ACC112 (cell line): ENCODE measurements at regions not wholly inside any gene's neighbourhood (a gene's known extent, or its start where the extent isn't known, plus 50 kb on each side); places are given as distances from the start of the nearest gene placed in this dataset.

Experiments used
- H2AFZ ChIP-seq: fragments of 200-600 bp; sonication (generic); one replicate; pipeline ENCODE4 v1.6.0; 2017; ENCODE audit warnings: antibody characterized with exemption, low read length; ENCODE audit not compliant: unreplicated experiment
- H3K27ac ChIP-seq: fragments of 200-600 bp; sonication (generic); 2 replicates; pipeline ENCODE4 v1.5.1; 2014; ENCODE audit warnings: low read depth, mild to moderate bottlenecking, antibody characterized with exemption, low read length, moderate library complexity
- H3K27me3 ChIP-seq: fragments of 200-600 bp; sonication (generic); 2 replicates; pipeline ENCODE4 v1.6.1; 2014; ENCODE audit warnings: mild to moderate bottlenecking, antibody characterized with exemption, low read length, moderate library complexity, mixed read lengths; ENCODE audit not compliant: insufficient read depth
- H3K36me3 ChIP-seq: fragments of 200-600 bp; sonication (generic); 2 replicates; pipeline ENCODE4 v1.6.1; 2016; ENCODE audit warnings: mild to moderate bottlenecking, antibody characterized with exemption, low read length, moderate library complexity, mixed read lengths; ENCODE audit not compliant: insufficient read depth
- H3K4me1 ChIP-seq: fragments of 200-600 bp; sonication (generic); one replicate; pipeline ENCODE4 v1.6.1; 2016; ENCODE audit warnings: low read length, mixed read lengths; ENCODE audit not compliant: insufficient read depth, unreplicated experiment, control insufficient read depth
- H3K4me3 ChIP-seq: fragments of 200-600 bp; sonication (generic); 2 replicates; pipeline ENCODE4 v1.5.1; 2014; ENCODE audit warnings: mild to moderate bottlenecking, low read depth, low read length
- H3K79me2 ChIP-seq: fragments of 200-600 bp; sonication (generic); one replicate; pipeline ENCODE4 v1.6.0; 2016; ENCODE audit warnings: low read length; ENCODE audit not compliant: control insufficient read depth, unreplicated experiment, insufficient read depth

DNA sequence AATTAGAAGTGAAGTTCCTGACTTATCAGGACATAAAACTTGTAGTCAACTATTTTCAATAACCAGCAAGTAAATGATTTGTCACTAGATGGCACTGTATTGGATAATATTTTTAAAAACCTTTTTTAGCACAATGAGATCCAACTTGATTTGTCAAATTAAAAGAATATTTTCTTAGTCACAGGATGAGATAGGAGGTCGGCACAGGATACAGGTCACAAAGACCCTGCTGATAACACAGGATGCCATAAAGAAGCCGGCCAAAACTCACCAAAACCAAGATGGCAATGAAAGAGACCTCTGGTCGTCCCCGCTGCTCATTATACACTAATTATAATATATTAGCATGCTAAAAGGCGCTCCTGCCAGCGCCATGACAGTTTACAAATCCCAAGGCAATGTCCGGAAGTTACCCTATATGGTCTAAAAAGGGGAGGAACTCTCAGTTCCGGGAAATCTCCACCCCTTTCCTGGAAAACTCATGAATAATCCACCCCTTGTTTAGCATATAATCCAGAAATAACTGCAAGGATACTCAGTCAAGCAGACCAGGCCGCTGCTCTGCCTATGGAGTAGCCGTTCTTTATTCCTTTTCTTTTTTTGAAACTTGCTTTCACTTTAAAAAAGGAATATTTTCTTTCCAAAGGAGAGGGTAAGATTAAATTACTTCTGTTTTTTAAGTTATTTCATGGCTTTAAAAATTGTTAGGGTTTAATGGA lies 255.7 kb upstream of the MKLN1 start:
- Histone ChIP-seq H3K27me3 (no peaks in the 10 kb centered on the region), H3K79me2 (peaks cover 56% of the 10 kb centered on the region), H3K4me1 (peaks cover 45% of the 10 kb centered on the region), H3K36me3 (peaks cover 27% of the 10 kb centered on the region), H3K4me3 (peak overlapping the region; percentile 60), H2AFZ (peak overlapping the region; percentile 44), H3K27ac (peak overlapping the region; percentile 89)

DNA sequence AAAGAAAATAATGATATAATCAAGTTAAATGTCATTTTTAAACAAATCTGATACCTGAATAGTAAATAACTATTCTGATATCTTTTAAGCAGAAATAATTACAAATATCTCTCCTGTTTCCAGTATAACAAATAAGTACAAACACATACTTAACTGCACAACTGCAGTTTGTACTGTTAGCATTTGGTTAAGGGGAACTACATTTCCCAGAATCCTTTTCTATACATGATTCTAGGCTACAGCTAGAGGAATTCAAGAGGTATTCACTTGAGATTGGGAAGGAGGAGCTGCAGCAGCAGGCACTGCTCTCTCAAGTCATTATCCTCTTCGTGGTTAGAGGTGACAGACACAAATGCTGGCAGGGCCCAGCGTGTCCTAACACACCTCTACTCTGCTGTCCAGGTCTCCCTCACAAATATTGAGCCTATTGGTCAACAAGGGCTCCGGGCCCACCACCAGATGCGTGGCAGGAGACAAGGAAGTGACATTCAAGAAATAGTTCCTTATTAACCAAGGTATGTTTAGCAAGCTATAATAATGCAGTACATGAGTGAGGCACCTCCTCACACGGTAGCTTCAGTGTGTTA lies 255.1 kb upstream of the MKLN1 start:
- Histone ChIP-seq H3K79me2 (peaks cover 50% of the 10 kb centered on the region), H3K27ac (peak overlapping the region; percentile 89), H3K4me3 (peak overlapping the region; percentile 60), H3K36me3 (peaks cover 24% of the 10 kb centered on the region), H3K27me3 (no peaks in the 10 kb centered on the region), H2AFZ (no peak overlapping the region), H3K4me1 (peaks cover 45% of the 10 kb centered on the region)

DNA sequence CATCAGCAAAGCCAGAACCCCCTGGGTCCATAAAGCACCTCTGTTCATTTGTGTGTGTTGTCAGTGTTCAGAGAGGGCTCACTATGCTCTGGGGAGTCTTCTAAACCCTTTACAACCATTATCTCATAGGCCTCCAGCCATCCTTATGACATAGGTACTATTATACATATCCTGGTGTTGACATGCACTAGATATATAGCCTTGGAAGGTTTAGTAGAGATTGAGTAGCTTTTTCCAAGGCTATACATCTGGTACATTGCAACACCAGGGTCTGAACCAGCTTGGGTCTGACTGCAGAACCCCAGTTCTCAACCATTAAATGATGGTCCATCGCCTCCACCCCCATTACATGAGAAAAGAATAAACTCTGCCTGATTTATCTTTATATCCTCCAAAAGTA lies 253.6 kb upstream of the MKLN1 start:
- Histone ChIP-seq H3K79me2 (peaks cover 49% of the 10 kb centered on the region), H3K4me1 (peaks cover 38% of the 10 kb centered on the region), H3K36me3 (peaks cover 25% of the 10 kb centered on the region), H3K27ac (no peak overlapping the region), H3K4me3 (no peak overlapping the region), H2AFZ (no peak overlapping the region), H3K27me3 (no peaks in the 10 kb centered on the region)

DNA sequence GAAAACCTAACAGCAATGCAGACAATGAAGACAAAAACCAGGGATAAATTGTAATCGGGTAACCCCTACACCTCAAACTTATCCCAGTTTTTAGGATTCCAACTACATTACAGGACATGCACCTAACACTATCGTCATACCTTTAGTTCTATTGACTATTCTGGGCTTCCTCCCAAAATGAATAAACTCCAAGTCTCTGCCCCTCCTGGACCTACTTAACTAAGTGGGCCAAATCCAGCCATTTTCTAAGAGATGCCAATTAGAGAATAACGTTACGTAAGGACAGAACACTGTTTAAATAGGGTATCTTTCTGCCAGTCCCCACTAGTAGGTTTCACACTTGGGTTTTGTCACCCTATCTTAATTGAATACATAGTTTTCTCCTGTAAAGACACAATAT lies 253.1 kb upstream of the MKLN1 start:
- Histone ChIP-seq H3K36me3 (peaks cover 25% of the 10 kb centered on the region), H2AFZ (no peak overlapping the region), H3K27ac (no peak overlapping the region), H3K4me1 (peaks cover 38% of the 10 kb centered on the region), H3K27me3 (no peaks in the 10 kb centered on the region), H3K79me2 (peaks cover 55% of the 10 kb centered on the region), H3K4me3 (no peak overlapping the region)

DNA sequence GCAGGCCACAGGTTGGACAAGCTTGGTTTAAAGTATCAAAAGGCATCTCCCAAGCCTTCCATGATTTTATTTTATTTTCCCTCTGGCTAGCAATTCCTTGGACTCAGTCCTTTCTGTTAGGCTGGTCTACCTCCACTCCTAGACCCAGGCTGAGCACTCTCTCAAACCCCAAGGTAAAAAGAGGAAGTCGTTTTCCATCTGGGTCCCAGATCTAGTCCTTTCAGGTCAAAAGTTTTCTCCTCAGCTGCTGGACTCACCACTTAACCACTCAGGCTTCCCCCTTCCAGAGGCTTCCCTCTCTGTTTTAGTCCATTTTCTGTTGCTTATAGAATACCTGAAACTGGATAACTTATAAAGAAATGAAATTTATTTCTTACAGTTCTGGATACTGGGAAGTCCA lies 252.3 kb upstream of the MKLN1 start:
- Histone ChIP-seq H3K27me3 (no peaks in the 10 kb centered on the region), H3K79me2 (peaks cover 59% of the 10 kb centered on the region), H2AFZ (no peak overlapping the region), H3K36me3 (peaks cover 30% of the 10 kb centered on the region), H3K4me3 (0 out of 2 replicates have a peak overlapping the region, but pooled peaks have one; percentile 23), H3K27ac (peak overlapping the region; percentile 81), H3K4me1 (peaks cover 38% of the 10 kb centered on the region)

DNA sequence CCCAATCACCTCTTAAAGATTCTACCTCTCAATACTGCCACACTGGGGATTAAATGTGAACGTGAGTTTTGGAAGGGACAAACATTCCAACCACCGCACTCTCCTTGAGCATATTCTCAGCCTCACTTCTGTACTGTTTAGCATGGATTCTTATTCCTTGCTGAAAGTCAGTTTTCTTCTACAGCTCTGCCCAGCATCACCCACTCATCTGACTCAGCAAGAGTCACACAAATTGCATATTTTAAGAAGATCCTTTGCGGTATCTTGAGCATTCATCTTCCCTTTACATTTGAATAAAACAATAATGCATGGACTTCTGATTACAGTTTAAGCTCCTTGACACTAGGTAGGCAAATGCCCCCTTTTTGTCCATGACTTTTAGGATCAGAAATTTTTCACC lies 251.6 kb upstream of the MKLN1 start:
- Histone ChIP-seq H3K4me3 (peak overlapping the region; percentile 23), H3K79me2 (peaks cover 63% of the 10 kb centered on the region), H3K27ac (peak overlapping the region; percentile 81), H3K4me1 (peaks cover 38% of the 10 kb centered on the region), H3K27me3 (no peaks in the 10 kb centered on the region), H3K36me3 (peaks cover 34% of the 10 kb centered on the region), H2AFZ (no peak overlapping the region)

DNA sequence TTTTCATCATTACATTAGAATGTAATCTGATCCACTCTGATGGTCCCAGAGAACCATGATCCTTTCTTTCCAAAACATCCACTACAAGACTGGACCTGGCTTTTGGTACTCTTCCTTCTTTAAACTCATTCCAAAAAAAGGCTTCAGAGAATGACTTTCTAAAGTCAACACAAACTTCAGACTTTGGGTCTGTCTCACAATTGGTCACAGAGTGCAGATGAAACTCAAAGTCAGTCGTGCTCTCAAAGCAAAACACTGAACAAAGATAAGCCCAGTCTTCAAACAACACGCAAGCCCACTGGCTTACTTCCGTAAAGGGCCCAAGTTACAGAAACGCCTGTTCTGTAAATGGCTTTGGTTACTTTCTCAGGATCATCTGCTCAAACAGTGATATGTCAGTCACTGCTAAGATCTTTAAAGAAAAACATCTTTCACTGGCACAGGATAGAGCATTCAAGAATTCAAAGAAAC lies 250.9 kb upstream of the MKLN1 start:
- Histone ChIP-seq H3K79me2 (peaks cover 59% of the 10 kb centered on the region), H3K27ac (peak overlapping the region; percentile 81), H3K27me3 (no peaks in the 10 kb centered on the region)

DNA sequence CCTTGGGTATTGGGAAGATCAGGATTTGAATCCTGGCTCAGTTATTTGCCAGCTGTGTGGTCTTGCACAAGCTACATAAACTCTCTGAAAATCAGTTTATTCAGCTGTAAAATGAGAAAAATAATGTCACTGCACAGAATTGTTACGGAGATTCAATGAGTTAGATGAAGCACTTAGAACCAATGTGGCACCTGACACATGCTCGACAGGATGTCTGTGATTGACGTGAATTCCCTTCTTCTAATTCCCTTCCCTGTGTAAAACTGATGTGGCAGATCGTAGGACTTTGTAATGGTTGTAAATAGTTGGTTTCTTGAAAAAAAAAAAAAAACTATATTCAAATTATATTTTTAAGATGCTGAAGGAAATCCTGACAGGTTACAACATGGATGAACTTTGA lies 249.9 kb upstream of the MKLN1 start:
- Histone ChIP-seq H2AFZ (no peak overlapping the region), H3K27ac (peak overlapping the region; percentile 81), H3K27me3 (no peaks in the 10 kb centered on the region), H3K4me1 (peaks cover 31% of the 10 kb centered on the region), H3K79me2 (peaks cover 67% of the 10 kb centered on the region), H3K36me3 (peaks cover 38% of the 10 kb centered on the region), H3K4me3 (no peak overlapping the region)

More for the DNA sequence above, 250.9 kb upstream of the MKLN1 start:
- H2AFZ ChIP-seq = no peak overlapping the region
- H3K36me3 ChIP-seq = peaks cover 34% of the 10 kb centered on the region
- peak overlapping the region; percentile 23 for H3K4me3 ChIP-seq
- peaks cover 34% of the 10 kb centered on the region for H3K4me1 ChIP-seq

DNA sequence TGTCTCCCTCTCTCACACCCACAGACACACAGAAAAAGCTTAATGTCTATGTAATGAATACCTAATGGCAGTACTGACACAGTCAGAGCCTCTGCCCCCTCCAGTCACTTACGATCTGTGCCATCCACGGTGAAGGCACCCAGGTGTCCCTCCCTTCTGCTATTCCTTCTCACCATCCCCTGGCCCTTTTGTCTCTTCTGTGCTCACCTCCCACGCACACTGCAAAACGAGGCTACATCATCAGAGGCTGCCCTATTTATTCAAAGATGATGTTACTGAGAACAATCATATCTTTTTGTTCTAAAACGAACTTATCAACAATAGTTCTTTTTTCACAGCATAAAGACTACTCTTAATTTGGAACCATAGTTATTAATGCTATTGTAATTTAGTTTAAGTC lies 246.9 kb upstream of the MKLN1 start:
- no peaks in the 10 kb centered on the region for H3K27me3 ChIP-seq
- H3K27ac ChIP-seq = no peak overlapping the region
- peaks cover 65% of the 10 kb centered on the region for H3K79me2 ChIP-seq
- peaks cover 20% of the 10 kb centered on the region for H3K4me1 ChIP-seq
- peaks cover 25% of the 10 kb centered on the region for H3K36me3 ChIP-seq
- no peak overlapping the region for H2AFZ ChIP-seq
- H3K4me3 ChIP-seq = no peak overlapping the region

DNA sequence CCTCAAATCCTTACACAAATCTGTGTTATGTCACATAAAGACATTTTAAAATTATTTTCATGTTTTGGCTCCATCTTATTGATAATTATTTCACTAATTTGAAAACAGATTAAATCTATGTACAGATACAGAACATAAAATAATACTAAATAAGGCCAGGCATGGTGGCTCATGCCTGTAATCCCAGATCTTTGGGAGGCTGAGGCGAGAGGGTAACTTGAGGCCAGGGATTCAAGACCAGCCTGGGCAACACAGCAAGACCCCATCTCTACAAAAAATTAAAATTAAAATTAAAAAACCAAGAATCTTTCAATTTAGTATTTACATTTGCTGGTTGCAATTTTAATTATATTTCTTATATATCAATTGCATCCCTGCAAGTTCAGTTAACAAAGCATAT lies 246.4 kb upstream of the MKLN1 start:
- Histone ChIP-seq H3K79me2 (peaks cover 63% of the 10 kb centered on the region), H3K4me3 (no peak overlapping the region), H3K36me3 (peaks cover 26% of the 10 kb centered on the region), H3K27me3 (no peaks in the 10 kb centered on the region), H3K4me1 (peaks cover 14% of the 10 kb centered on the region), H2AFZ (no peak overlapping the region), H3K27ac (no peak overlapping the region)

DNA sequence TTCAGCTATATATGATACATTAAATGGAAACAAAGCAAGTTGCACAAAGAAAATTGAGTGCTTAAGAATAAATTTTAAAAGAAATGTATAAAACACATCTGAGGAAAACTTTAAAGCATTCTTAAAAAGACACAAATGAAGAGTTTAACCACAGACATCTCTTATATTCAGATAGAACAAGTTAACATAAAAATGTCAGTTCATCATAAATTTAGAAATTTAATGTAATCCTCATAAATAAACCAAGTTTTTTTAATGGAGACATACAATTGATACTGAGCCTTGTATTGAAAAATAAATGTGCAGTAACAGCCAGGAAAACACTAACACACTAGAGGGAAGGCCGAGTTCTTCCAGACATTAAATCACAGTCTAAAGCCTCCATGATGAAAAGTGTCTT lies 243.9 kb upstream of the MKLN1 start:
- H3K79me2 ChIP-seq = peaks cover 74% of the 10 kb centered on the region
- H3K27me3 ChIP-seq = no peaks in the 10 kb centered on the region
- H3K36me3 ChIP-seq = peaks cover 33% of the 10 kb centered on the region
- H2AFZ ChIP-seq = no peak overlapping the region
- no peaks in the 10 kb centered on the region for H3K4me1 ChIP-seq
- no peak overlapping the region for H3K27ac ChIP-seq
- H3K4me3 ChIP-seq = no peak overlapping the region
